H4 (cell line): ENCODE measurements at regions not wholly inside any gene's neighbourhood (a gene's known extent, or its start where the extent isn't known, plus 50 kb on each side); places are given as distances from the start of the nearest gene placed in this dataset.

Source experiments
- DNase-seq: peaks from one replicate; pipeline ENCODE4 v3.0.0-alpha.2; 2015; ENCODE audit warnings: low spot score

GRCh38 chr6:138607478-138608433 is 108.5 kb upstream of the NHSL1 start:
- no peak for DNase-seq

- DNase-seq: no peak
Measured at GRCh38 chr6:138608896-138609295, 109.6 kb upstream of the NHSL1 start.

- DNase-seq: no peak
Measured at GRCh38 chr6:138609801-138610430, 110.6 kb upstream of the NHSL1 start.

- no peak for DNase-seq
Measured at GRCh38 chr6:138610816-138611215, 111.5 kb upstream of the NHSL1 start.

GRCh38 chr6:138614151-138614550 is 114.9 kb upstream of the NHSL1 start:
- DNase-seq: no peak

- DNase-seq: no peak
Measured at GRCh38 chr6:138618168-138618567, 118.9 kb upstream of the NHSL1 start.

GRCh38 chr6:138620630-138621029 is 121.3 kb upstream of the NHSL1 start:
- DNase-seq: no peak

GRCh38 chr6:138622967-138623366 is 123.7 kb upstream of the NHSL1 start:
- DNase-seq: no peak

- DNase-seq: no peak
Measured at GRCh38 chr6:138631566-138631965, 132.3 kb upstream of the NHSL1 start.

- DNase-seq: no peak
Measured at GRCh38 chr6:138637822-138638221, 135.7 kb upstream of the CCDC28A start.

- DNase-seq: no peak
Measured at GRCh38 chr6:138638604-138639003, 135.0 kb upstream of the CCDC28A start.

- DNase-seq: no peak
Measured at GRCh38 chr6:138640028-138640427, 133.5 kb upstream of the CCDC28A start.

- DNase-seq: no peak
Measured at GRCh38 chr6:138643210-138643609, 130.4 kb upstream of the CCDC28A start.

- DNase-seq: no peak
Measured at GRCh38 chr6:138645976-138646640, 127.5 kb upstream of the CCDC28A start.

- DNase-seq: no peak
Measured at GRCh38 chr6:138647006-138647405, 126.6 kb upstream of the CCDC28A start.

- no peak for DNase-seq
Measured at GRCh38 chr6:138648127-138648526, 125.4 kb upstream of the CCDC28A start.

- DNase-seq: no peak
Measured at GRCh38 chr6:138651491-138651890, 122.1 kb upstream of the CCDC28A start.

- DNase-seq: no peak
Measured at GRCh38 chr6:138652824-138653223, 120.7 kb upstream of the CCDC28A start.

GRCh38 chr6:138653435-138653834 is 120.1 kb upstream of the CCDC28A start:
- DNase-seq: no peak

GRCh38 chr6:138654715-138655634 is 118.6 kb upstream of the CCDC28A start:
- DNase-seq: no peak

GRCh38 chr6:138655828-138656227 is 117.7 kb upstream of the CCDC28A start:
- no peak for DNase-seq
